GM18502 (cell line): ENCODE measurements at regions not wholly inside any gene's neighbourhood (a gene's known extent, or its start where the extent isn't known, plus 50 kb on each side); places are given as distances from the start of the nearest gene placed in this dataset.
"Not testable (repeated sequence)": the region's sequence is repeated elsewhere in the genome, so short reads cannot be mapped to it uniquely, and the experiment has no call there.

Source experiments
- ATAC-seq: cut with Tn5 transposase; IDR thresholded peaks from one replicate; pipeline ENCODE4 v1.9.1; 2021; ENCODE audit warnings: mild to moderate bottlenecking; ENCODE audit not compliant: unreplicated experiment, poor library complexity

DNA sequence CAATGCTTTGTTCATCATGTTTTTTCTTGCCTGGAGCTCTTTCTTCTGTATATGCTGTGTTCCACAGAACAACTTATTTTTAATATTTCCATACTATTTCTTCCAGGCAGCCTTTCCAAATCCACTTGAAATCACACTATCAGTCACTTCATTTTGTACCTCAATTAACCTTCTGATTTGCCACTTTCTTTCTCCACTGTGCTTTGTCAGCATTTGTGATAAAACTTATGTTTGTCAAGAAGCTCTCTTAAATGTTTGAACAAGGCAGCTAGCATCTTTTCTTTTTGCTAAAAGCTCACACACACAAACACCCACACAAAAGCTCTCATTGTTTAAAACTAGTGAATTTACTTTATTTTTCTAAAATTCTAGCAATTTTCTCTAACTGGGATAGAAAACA lies 2014.7 kb upstream of the RAG2 start:
- ATAC-seq, result no peak

DNA sequence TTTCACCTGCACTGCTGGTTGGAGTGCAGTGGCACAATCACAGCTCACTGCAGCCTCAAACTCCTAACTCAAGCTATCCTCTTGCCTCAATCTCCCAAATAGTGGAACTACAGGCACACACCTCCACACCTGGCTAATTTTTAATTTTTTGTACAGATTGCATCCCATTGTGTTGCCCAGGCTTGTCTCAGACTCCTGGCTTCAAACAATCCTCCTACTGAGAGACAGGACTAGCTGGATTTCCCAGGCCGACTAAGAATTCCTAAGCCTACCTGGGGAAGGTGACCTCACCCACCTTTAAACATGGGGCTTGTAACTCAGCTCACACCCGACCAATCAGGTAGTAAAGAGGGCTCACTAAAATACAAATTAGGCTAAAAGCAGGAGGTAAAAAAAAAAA lies 2003.3 kb upstream of the RAG2 start:
- not testable (repeated sequence) for ATAC-seq

DNA sequence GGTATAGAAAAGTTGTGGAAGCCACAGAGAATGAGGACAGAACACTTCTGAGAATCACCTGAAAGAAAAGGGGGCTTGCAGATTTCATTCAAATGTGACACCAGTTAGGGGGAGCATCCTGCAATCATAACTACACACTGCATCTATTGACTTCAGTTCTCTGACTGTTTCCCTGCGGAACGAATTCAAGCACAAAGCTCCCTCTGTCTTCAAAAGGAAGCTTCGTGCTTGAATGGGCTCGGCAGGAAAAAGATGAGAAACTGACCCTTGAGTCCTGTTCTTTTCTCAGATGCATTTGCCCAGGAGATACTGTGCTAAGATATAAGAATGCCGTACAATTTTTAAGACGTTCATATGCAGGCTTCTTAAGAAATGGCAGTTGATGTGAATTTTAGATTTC lies 2000.4 kb upstream of the RAG2 start:
- no peak for ATAC-seq

DNA sequence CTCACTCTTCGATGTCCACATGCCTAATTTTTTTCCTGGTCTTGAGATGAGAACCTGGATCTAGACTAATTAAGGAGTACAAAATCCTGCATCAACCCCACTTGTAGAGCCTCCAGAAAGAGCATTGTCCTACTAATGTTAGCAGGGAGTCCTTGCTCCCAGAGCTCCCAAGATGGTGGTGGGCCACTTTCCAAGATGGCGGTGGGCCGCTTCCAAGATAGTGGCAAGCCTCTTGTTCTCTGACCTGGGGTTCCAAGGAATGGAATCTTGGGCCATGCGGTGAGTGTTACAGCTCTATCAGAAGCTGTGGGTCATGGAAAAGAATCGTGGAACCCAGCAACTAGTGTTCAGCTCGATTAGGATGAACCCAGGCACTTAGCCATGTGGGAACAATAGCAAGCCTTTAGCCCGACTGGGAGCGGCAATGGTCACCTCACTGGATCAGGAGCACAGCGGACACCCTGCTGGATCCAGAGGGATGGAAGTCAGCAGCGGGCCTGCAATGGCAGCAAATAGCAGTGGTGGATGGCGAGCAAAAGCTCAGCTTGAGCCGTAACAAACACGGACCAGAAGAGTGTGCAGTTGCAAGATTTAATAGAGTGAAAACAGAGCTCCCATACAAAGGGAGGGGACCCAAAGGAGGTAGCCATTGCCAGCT lies 1997.5 kb upstream of the RAG2 start:
- not testable (repeated sequence) for ATAC-seq

DNA sequence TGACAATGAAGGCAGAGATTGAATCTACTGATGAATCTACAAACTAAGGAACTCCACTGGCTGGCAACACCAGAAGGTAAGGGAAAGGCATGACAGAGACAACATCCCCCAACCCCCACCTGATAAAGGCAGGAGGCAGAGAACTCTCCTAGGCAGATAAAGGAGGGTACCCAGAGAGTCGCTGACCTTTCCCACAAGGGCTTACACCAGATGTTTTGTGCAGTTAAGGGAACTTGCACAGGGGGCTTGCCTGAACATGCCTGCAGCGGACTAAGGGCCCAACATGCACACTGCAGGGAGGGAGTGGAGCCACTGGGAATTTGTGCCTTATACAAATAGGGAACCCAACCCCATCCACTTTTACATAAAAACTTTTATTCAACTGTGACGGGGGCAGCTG lies 1996.9 kb upstream of the RAG2 start:
- ATAC-seq, result no peak

DNA sequence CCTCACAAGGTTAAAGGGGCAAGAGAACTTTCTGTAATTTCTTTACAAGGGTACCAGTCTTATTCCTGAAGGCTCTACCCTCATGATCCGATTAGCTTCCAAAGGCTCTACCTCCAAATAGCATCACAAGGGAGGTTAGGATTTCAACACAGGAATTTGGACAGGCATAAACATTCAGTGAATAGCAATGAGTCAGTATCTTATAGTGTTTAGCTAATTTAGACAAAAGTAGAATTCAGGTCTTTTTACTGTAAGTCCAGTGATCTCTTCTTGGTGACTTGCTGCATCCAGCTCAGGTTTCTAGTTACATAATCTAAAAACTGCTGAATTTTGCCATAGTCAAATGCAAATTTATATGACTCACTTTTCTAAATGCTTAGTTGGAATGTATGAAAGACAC lies 1995.6 kb upstream of the RAG2 start:
- no peak for ATAC-seq

DNA sequence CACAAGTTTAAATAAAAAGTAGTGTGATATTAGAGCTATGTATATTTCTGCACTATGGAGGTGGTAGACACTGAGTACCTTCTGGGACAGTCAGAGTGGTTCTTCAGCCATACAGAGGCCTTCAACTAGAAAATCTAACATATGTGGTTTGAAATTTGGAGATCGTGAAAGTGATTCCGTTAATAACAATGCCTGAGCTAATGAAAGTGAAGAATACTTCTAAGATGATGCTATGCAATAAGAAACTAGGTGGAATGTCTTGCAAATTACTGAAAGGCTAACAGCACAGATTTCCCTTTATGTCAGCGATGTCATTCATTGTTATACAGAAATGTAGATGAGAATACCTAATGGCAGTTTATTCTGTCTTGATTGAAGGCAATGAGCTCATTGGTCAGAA lies 1984.7 kb upstream of the RAG2 start:
- ATAC-seq, result no peak

DNA sequence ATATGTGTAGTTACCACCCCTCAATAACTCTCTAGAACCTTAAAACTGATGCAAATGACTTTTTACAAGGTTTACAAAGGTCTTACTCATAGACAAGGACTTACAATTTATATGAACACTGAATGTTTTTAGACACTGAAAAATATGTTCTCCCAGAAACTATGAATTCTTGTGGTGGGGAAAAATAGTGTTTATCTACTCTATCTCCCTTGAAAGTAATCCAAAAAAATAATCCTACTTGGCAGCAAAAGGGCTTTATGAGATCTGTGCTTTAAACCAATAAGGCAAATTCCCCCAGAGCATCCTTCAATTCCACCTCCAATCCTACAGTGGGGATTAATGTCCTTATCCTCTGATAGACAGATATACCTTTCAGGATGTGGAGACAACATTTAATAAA lies 1984.1 kb upstream of the RAG2 start:
- no peak for ATAC-seq

DNA sequence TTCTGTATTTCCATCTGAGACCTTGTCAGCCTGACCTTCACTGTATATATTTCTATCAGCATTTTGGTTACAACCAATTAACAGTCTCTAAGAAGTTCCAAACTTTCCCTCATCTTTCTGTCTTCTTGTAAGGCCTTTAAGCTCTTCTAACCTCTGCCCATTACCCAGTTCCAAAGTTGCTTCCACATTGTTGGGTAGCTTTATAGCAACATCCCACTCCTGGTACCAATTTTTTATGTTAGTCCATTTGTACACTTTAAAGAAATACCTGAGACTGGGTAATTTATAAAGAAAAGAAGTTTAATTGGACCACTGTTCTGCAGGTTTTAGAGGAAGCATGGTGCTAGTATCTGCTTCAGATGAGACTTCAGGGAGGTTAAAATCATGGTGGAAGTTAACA lies 1979.7 kb upstream of the RAG2 start:
- no peak for ATAC-seq

DNA sequence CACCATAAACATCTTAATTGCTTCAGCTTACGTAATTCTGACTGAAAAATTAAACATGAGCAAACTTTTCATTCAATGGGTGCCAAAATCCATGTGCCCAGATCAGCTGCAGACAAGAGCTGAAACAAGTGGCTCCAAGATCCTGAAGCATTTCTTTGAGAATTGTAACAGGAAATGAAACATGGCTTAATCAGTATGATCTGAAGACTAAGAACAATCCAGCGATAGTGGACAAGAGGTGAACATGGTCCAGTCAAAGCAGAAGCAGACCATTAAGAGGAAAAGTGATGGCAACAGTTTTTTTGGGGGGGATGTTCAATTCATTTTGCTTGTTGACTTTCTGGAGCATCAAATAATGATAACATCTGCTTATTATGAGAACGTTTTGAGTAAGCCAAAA lies 1964.5 kb upstream of the RAG2 start:
- ATAC-seq, result no peak

DNA sequence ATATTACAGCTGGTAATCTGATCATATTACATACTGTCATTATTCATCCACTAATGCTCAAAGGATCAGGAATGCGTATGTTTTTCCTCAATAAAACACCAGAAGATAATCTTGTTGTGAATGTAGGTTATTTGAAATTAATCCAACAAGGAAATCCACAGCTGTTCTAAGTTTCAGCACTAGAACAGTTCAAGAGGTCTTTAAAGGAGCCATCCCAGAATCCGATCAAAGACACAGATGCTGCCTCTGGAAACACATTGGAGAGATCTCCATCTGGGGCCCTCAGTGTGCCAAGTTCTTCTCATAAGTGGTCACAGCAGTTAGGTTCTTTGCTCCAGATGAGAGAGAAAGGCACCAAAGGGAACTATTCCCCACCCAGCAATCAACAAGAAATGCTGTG lies 1955.1 kb upstream of the RAG2 start:
- no peak for ATAC-seq

DNA sequence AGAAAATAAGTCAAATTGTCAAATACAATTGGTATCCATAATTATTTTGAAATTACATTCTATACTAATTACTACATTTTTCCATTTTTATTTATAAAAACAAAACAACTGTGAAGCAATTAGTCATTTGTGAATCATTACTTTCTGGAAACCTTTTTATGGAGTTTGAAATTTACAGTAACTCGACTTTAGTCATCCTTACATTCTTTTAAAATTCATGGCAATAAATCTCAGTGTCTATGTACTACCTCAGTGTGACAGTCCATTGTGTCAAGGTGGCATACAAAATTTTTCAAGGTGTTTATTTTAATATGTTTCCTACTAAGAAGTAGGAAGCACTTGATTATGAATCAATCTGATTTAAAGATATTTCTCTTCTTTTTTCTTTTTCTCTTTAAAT lies 1949.4 kb upstream of the RAG2 start:
- no peak for ATAC-seq

DNA sequence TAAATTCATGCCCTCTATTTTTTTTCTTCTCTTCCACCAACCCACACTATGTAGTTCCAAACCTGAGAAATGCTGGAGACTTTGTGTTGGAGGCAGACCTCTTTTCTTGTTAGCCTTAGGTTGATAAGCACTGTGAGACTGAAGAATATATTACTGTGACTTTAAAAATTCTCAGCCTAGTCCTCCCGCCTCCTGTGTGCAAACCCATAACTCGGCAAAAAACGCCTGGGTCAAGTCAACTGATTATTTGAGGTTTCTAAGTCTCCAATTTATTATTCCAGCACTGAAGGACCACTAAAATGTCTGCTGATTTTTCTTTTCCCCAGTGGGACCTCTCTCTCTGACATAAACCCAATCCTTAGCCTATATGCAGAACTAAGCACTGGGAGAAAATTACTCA lies 1946.0 kb upstream of the RAG2 start:
- no peak for ATAC-seq

DNA sequence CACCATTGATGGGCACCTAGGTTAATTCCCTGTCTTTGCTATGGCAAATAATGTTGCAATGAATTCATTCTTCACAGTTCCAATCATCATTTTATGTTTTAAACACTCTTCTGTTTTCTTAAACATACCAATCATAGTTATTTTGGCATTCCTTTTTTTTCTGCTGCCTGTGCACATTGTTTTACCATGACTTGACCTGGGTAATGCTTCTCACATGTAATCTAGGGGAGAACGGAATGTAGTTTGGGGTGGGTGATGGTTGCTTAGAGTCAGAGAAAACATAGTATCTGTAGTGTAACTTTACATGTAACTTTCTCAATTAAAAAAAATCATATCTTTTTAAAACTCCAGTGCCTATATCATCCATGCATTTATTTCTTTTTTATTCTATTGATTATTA lies 1945.3 kb upstream of the RAG2 start:
- ATAC-seq, result no peak

DNA sequence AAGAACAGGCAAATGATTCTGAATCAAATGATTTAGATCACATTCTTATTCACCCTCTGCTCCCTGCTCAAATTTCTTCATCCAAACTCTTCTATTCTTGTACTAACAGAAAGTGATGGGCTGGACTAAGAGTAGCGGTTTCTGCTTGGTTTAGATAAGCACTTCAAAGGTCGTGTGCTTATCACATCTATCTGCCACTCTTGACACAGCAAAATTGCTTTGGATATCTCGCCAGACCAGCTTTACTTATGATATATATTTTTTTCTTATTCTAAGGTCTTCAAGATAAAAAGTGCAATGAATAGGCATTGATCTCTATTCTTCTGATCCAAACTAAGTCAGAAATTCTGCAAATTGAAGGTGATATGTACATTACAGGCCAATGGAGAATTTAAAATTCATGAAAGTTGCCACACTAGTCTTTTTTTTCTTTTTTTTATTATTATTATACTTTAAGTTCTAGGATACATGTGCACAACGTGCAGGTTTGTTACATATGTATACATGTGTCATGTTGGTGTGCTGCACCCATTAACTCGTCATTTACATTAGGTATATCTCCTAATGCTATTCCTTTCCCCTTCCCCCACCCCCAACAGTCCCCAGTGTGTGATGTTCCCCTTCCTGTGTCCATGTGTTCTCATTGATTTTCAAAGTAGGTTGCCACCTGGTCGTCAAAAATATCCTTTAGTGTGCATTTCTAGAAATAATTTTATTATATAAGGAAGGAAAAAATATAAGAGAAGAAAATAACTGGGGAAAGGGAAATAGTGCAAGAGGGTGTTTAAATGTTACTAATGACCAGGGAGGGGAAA lies 1941.0 kb upstream of the RAG2 start:
- no peak for ATAC-seq

DNA sequence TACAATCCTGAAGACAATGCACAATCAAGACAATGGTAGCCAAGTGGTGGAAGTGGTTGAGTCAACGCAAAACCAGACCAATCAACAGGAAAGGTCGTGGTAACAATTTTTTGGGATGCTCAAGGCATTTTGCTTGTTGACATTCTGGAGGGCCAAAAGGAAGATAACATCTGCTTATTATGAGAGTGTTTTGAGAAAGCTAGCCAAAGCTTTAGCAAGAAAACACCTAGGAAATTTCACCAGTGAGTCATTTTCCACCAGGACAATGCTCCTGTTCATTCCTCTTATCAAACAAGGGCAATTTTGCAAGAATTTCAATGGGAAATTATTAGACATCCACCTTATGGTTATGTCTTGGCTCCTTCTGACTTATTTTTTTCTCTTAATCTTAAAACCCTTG lies 1932.2 kb upstream of the RAG2 start:
- ATAC-seq, result no peak

DNA sequence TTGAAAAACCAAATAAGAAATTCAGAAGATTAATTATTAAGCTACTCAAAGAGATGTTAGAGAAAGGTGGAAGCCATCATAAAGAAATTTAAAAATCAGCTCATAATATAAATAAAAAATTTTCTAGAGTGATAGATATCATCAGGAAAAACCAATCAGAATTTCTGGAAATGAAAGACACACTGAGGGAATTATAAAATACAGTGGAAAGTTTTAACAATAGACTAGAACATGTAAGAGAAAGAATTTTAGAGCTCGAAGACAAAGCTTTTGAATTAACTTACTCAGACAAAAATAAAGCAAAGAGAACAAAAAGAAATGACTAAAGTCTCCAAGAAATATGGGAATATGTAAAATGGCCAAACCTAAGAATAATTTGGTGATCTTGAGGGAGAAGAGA lies 1926.9 kb upstream of the RAG2 start:
- ATAC-seq, result no peak

DNA sequence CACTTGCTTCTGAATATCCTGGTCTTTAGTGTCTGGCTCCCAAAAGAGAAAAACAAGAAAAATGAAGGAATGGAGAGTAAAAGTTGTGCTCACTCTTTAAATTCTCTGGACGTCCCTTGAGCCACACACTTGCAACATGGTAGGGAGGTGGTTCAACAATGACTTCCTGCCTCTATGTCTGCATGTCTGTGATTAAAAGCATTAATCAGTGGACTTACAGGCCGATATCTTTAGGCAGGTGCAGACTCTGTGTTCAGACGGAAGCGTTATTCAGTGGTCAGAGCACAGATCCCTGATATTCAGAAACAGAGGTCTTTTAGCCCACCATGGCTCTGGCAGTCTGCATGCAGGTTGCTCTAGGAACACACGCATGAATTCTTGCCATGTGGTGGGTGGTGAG lies 1920.0 kb upstream of the RAG2 start:
- ATAC-seq, result no peak

DNA sequence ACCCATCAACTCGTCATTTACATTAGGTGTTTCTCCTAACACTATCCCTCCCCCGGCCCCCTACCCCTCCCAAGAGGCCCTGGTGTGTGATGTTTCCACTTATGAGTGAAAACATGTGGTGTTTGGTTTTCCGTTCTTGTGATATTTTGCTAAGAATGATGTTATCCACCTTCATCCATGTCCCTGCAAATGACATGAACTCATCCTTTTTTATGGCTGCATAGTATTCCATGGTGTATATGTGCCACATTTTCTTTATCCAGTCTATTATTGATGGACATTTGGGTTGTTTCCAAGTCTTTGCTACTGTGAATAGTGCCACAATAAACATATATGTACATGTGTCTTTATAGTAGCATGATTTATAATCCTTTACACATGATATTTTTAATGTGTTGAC lies 1914.8 kb upstream of the RAG2 start:
- ATAC-seq, result not testable (repeated sequence)

DNA sequence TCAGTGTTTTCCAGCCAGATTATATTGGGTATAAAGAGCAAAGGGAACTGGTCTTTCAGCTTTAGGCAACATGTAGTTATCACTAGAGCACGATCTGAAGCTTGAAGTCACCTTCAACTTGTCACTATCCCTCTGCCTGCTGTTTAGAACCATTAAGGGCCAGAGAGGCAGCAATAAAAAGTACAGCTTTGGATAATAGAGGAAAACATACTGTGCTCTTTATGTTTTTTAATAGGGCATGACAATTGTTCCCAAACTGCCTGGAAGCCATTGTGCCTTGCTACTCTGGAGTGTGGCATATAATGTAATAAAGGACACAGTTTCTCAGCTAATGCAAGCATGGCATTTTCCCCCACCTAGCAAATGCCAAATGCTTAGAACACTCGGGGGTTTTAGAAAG lies 1912.0 kb upstream of the RAG2 start:
- ATAC-seq, result no peak

DNA sequence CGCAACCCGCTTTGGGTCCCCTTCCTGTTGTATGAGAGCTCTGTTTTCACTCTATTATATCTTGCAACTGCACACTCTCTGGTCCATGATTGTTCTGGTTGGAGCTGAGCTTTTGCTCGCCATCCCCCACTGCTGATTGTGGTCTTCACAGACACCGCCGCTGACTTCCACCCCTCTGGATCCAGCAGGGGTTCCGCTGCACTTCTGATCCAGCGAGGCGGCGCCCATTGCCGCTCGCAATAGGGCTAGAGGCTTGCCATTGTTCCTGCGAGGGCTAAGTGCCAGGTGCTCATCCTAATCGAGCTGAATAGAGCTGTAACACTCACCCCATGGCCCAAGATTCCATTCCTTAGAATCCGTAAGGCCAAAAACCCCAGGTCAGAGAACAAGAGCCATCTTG lies 1905.8 kb upstream of the RAG2 start:
- no peak for ATAC-seq

DNA sequence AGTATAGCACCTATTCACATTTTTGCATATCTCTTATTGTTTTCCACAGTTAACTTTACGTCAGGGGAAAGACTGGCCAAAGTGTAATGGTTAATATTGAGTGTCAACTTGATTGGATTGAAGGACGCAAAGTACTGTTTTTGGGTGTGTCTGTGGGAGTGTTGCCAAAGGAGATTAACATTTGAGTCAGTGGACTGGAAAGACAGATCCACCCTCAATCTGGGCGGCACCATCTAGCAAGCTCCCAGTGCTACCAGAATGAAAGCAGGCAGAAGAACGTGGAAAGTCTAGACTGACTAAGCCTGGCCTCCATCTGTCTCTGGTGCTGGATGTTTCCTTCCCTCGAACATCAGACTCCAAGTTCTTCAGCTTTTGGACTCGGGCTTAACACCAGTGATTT lies 1900.7 kb upstream of the RAG2 start:
- no peak for ATAC-seq
